ENCODE measurements at regions not wholly inside any gene's neighbourhood (a gene's known extent, or its start where the extent isn't known, plus 50 kb on each side); places are given as distances from the start of the nearest gene placed in this dataset.

- peaks cover 0 to 2% (median 0%) of the 10 kb centered on the region in 5 experiments for H3K27me3 ChIP-seq (replicated peaks in 2 of 5; ENCODE audit: control insufficient read depth in 4 of 5, insufficient read depth in 5 of 5, low read length in 4 of 5)
- H3K27ac ChIP-seq (ENCODE audit: insufficient read depth in 1 of 2, low read depth in 1 of 2, low read length in 2 of 2, poor library complexity in 1 of 2, severe bottlenecking in 2 of 2) = no peak overlapping the region
- 96% methylated on average over 4 of the region's 5 CpGs for WGBS (ENCODE audit: insufficient coverage)
- ChIA-PET CTCF (no interaction called here), POLR2A (no interaction called here)
- DNase-seq = no peak
- no peaks in the 10 kb centered on the region for H3K4me1 ChIP-seq (ENCODE audit: control extremely low read depth in 1 of 4, control insufficient read depth in 4 of 4, insufficient read depth in 4 of 4, low read length in 3 of 4)
- H3K4me3 ChIP-seq (ENCODE audit: control insufficient read depth in 1 of 7, extremely low read depth in 1 of 7, insufficient read depth in 4 of 7, low read depth in 2 of 7, low read length in 6 of 7) = no peak overlapping the region
- no peaks in the 10 kb centered on the region for H3K9me3 ChIP-seq (ENCODE audit: control extremely low read depth in 1 of 5, control insufficient read depth in 4 of 5, insufficient read depth in 2 of 5, low read depth in 1 of 5, low read length in 4 of 5)
- no peaks in the 10 kb centered on the region for H3K36me3 ChIP-seq (ENCODE audit: control insufficient read depth in 4 of 4, insufficient read depth in 4 of 4, low read length in 3 of 4)
Measured at GRCh38 chr12:105980533-105980932, 158.2 kb downstream of the NUAK1 start.

- H3K36me3 ChIP-seq (ENCODE audit: control insufficient read depth in 4 of 4, insufficient read depth in 4 of 4, low read length in 3 of 4) = no peaks in the 10 kb centered on the region
- POLR2A ChIA-PET = no interaction called here
- H3K4me1 ChIP-seq (ENCODE audit: control extremely low read depth in 1 of 4, control insufficient read depth in 4 of 4, insufficient read depth in 4 of 4, low read length in 3 of 4) = no peaks in the 10 kb centered on the region
- CTCF ChIA-PET = no interaction called here
- no peaks in the 10 kb centered on the region for H3K9me3 ChIP-seq (ENCODE audit: control extremely low read depth in 1 of 5, control insufficient read depth in 4 of 5, insufficient read depth in 2 of 5, low read depth in 1 of 5, low read length in 4 of 5)
- no peak overlapping the region for H3K4me3 ChIP-seq (ENCODE audit: control insufficient read depth in 1 of 7, extremely low read depth in 1 of 7, insufficient read depth in 4 of 7, low read depth in 2 of 7, low read length in 6 of 7)
- H3K27ac ChIP-seq (ENCODE audit: insufficient read depth in 1 of 2, low read depth in 1 of 2, low read length in 2 of 2, poor library complexity in 1 of 2, severe bottlenecking in 2 of 2) = no peak overlapping the region
- peaks cover 0 to 1% (median 0%) of the 10 kb centered on the region in 5 experiments for H3K27me3 ChIP-seq (replicated peaks in 2 of 5; ENCODE audit: control insufficient read depth in 4 of 5, insufficient read depth in 5 of 5, low read length in 4 of 5)
- WGBS (ENCODE audit: insufficient coverage) = 100% methylated on average over 4 of the region's 6 CpGs
- no peak for DNase-seq
Measured at GRCh38 chr12:105982022-105982421, 156.7 kb downstream of the NUAK1 start.

- Histone ChIP-seq H3K4me1 (ENCODE audit: control extremely low read depth in 1 of 4, control insufficient read depth in 4 of 4, insufficient read depth in 4 of 4, low read length in 3 of 4) (no peaks in the 10 kb centered on the region), H3K36me3 (ENCODE audit: control insufficient read depth in 4 of 4, insufficient read depth in 4 of 4, low read length in 3 of 4) (no peaks in the 10 kb centered on the region), H3K27ac (ENCODE audit: insufficient read depth in 1 of 2, low read depth in 1 of 2, low read length in 2 of 2, poor library complexity in 1 of 2, severe bottlenecking in 2 of 2) (no peak overlapping the region), H3K9me3 (ENCODE audit: control extremely low read depth in 1 of 5, control insufficient read depth in 4 of 5, insufficient read depth in 2 of 5, low read depth in 1 of 5, low read length in 4 of 5) (no peaks in the 10 kb centered on the region), H3K27me3 (replicated peaks in 2 of 5; ENCODE audit: control insufficient read depth in 4 of 5, insufficient read depth in 5 of 5, low read length in 4 of 5) (peaks cover 0 to 1% (median 0%) of the 10 kb centered on the region in 5 experiments), H3K4me3 (ENCODE audit: control insufficient read depth in 1 of 7, extremely low read depth in 1 of 7, insufficient read depth in 4 of 7, low read depth in 2 of 7, low read length in 6 of 7) (no peak overlapping the region)
- WGBS (ENCODE audit: insufficient coverage) = 85% methylated on average over 6 of the region's 7 CpGs
- ChIA-PET CTCF (no interaction called here), POLR2A (no interaction called here)
- DNase-seq = no peak
Measured at GRCh38 chr12:105983622-105984320, 155.0 kb downstream of the NUAK1 start.

GRCh38 chr12:105985383-105985782 is 153.4 kb downstream of the NUAK1 start:
- WGBS (ENCODE audit: insufficient coverage) = 100% methylated on average over 1 of the region's 2 CpGs
- H3K4me3 ChIP-seq (ENCODE audit: control insufficient read depth in 1 of 7, extremely low read depth in 1 of 7, insufficient read depth in 4 of 7, low read depth in 2 of 7, low read length in 6 of 7) = no peak overlapping the region
- no peak for DNase-seq
- H3K4me1 ChIP-seq (ENCODE audit: control extremely low read depth in 1 of 4, control insufficient read depth in 4 of 4, insufficient read depth in 4 of 4, low read length in 3 of 4) = no peaks in the 10 kb centered on the region
- no peak overlapping the region for H3K27ac ChIP-seq (ENCODE audit: insufficient read depth in 1 of 2, low read depth in 1 of 2, low read length in 2 of 2, poor library complexity in 1 of 2, severe bottlenecking in 2 of 2)
- POLR2A ChIA-PET = no interaction called here
- H3K27me3 ChIP-seq (replicated peaks in 2 of 5; ENCODE audit: control insufficient read depth in 4 of 5, insufficient read depth in 5 of 5, low read length in 4 of 5) = peaks cover 0 to 1% (median 0%) of the 10 kb centered on the region in 5 experiments
- H3K36me3 ChIP-seq (ENCODE audit: control insufficient read depth in 4 of 4, insufficient read depth in 4 of 4, low read length in 3 of 4) = no peaks in the 10 kb centered on the region
- no peaks in the 10 kb centered on the region for H3K9me3 ChIP-seq (ENCODE audit: control extremely low read depth in 1 of 5, control insufficient read depth in 4 of 5, insufficient read depth in 2 of 5, low read depth in 1 of 5, low read length in 4 of 5)
- CTCF ChIA-PET = no interaction called here

DNA sequence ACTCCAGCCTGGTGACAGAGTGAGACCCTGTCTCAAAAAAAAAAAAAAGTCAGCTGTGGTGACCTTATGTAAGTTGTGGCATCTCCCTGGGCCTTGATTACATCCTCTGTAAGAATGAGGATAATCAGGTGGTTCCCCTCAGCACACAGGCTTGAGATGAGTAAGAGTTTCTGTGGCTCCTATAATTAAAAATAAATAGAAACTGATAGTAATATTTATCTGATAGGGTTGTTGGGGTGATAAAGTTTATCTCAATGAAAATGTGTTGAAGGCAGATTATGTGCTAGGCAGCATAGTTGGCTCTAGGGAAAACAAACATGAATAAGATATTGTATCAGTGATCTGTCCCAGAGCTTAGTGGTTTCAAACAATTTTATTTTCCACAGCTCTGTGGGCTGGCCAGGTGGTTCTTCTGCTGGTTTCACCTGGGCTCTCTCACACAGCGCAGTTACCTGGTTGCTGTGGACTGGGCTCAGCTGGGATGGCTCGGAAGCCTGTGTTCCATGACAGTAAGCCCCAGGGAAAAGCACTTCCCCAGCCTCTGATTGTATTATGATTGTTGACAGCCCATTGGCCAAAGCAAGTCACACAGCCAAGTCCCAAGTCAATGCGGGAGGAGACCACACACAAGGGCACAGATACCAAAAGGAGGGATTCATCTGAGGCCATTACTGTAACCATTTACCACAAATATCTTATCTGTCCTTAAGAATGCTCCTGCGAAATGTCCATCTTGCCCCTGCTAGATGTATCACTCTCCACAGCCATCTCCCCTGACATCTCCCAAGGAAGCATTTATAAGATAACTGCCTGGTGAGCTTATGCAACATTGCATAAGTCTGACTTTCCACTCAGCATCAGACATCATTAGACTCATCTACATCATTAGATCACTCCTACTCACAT is 151.7 kb downstream of the NUAK1 start:
- CTCF ChIA-PET = no interaction called here
- no peaks in the 10 kb centered on the region for H3K36me3 ChIP-seq (ENCODE audit: control insufficient read depth in 4 of 4, insufficient read depth in 4 of 4, low read length in 3 of 4)
- POLR2A ChIA-PET = interaction anchor here (0.6 kb wide), 2 partner anchors 32 to 121 kb away, joined by 3 to 4 read pairs; no protein-coding TSS in a partner anchor
- H3K9me3 ChIP-seq (ENCODE audit: control extremely low read depth in 1 of 5, control insufficient read depth in 4 of 5, insufficient read depth in 2 of 5, low read depth in 1 of 5, low read length in 4 of 5) = no peaks in the 10 kb centered on the region
- WGBS (ENCODE audit: insufficient coverage) = 75% methylated on average over 4 of the region's 4 CpGs
- H3K27me3 ChIP-seq (replicated peaks in 2 of 5; ENCODE audit: control insufficient read depth in 4 of 5, insufficient read depth in 5 of 5, low read length in 4 of 5) = peaks cover 0 to 1% (median 0%) of the 10 kb centered on the region in 5 experiments
- H3K4me3 ChIP-seq (ENCODE audit: control insufficient read depth in 1 of 7, extremely low read depth in 1 of 7, insufficient read depth in 4 of 7, low read depth in 2 of 7, low read length in 6 of 7) = no peak overlapping the region
- H3K4me1 ChIP-seq (ENCODE audit: control extremely low read depth in 1 of 4, control insufficient read depth in 4 of 4, insufficient read depth in 4 of 4, low read length in 3 of 4) = no peaks in the 10 kb centered on the region
- DNase-seq = no peak
- H3K27ac ChIP-seq (ENCODE audit: insufficient read depth in 1 of 2, low read depth in 1 of 2, low read length in 2 of 2, poor library complexity in 1 of 2, severe bottlenecking in 2 of 2) = no peak overlapping the region

DNA sequence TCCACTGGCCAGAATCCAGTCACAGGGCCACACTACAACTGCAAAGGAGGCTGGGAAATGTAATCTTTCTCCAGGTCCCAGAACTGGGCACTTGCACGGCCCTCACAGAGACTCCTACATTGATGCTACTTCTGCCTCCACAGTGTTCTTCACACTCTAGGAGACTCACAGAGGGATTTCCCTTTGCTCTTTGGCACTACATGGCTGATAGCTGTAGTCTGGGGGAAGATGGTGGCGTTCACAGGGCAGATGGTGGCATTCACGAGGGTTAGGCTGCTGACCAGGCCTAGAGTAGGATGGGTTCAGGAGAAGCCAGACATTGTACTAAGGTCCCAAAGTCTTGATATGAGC is 151.1 kb downstream of the NUAK1 start:
- Histone ChIP-seq H3K4me1 (ENCODE audit: control extremely low read depth in 1 of 4, control insufficient read depth in 4 of 4, insufficient read depth in 4 of 4, low read length in 3 of 4) (no peaks in the 10 kb centered on the region), H3K9me3 (ENCODE audit: control extremely low read depth in 1 of 5, control insufficient read depth in 4 of 5, insufficient read depth in 2 of 5, low read depth in 1 of 5, low read length in 4 of 5) (no peaks in the 10 kb centered on the region), H3K36me3 (ENCODE audit: control insufficient read depth in 4 of 4, insufficient read depth in 4 of 4, low read length in 3 of 4) (no peaks in the 10 kb centered on the region), H3K27me3 (replicated peaks in 2 of 5; ENCODE audit: control insufficient read depth in 4 of 5, insufficient read depth in 5 of 5, low read length in 4 of 5) (peaks cover 0 to 3% (median 2%) of the 10 kb centered on the region in 5 experiments), H3K4me3 (ENCODE audit: control insufficient read depth in 1 of 7, extremely low read depth in 1 of 7, insufficient read depth in 4 of 7, low read depth in 2 of 7, low read length in 6 of 7) (no peak overlapping the region), H3K27ac (ENCODE audit: insufficient read depth in 1 of 2, low read depth in 1 of 2, low read length in 2 of 2, poor library complexity in 1 of 2, severe bottlenecking in 2 of 2) (no peak overlapping the region)
- ChIA-PET POLR2A (no interaction called here), CTCF (no interaction called here)
- 100% methylated on average over 3 of the region's 3 CpGs for whole genome bisulfite sequencing (ENCODE audit: insufficient coverage)
- no peak for DNase-seq
